ENCODE measurements at regions not wholly inside any gene's neighbourhood (a gene's known extent, or its start where the extent isn't known, plus 50 kb on each side); places are given as distances from the start of the nearest gene placed in this dataset.

- Histone ChIP-seq H3K4me2 (ENCODE audit: low read length) (no peak overlapping the region), H3K4me1 (ENCODE audit: insufficient read depth, low read length, severe bottlenecking) (no peaks in the 10 kb centered on the region), H2AFZ (ENCODE audit: low read length) (no peak overlapping the region), H3K27ac (ENCODE audit: low read depth, low read length, poor library complexity, severe bottlenecking) (no peak overlapping the region), H3K79me2 (ENCODE audit: insufficient read depth, low read length) (no peaks in the 10 kb centered on the region), H3K9ac (ENCODE audit: low read length) (no peak overlapping the region), H3K4me3 (ENCODE audit: low read depth, low read length, poor library complexity, severe bottlenecking) (no peak overlapping the region), H3K9me3 (ENCODE audit: low read length) (no peaks in the 10 kb centered on the region), H3K27me3 (ENCODE audit: insufficient read depth, low read length) (no peaks in the 10 kb centered on the region), H3K9me2 (ENCODE audit: low read depth, low read length) (no peaks in the 10 kb centered on the region), H3K36me3 (ENCODE audit: insufficient read depth, low read length) (no peaks in the 10 kb centered on the region), H3F3A (ENCODE audit: insufficient read depth, low read length) (no peaks in the 10 kb centered on the region), H4K20me1 (ENCODE audit: insufficient read depth, low read length) (no peaks in the 10 kb centered on the region)
- no peak for TF ChIP-seq CTCF (IDR thresholded peaks at IDR 0.05; ENCODE audit: low read length)
- no peak for TF ChIP-seq EZH2 (IDR thresholded peaks at IDR 0.05; ENCODE audit: borderline replicate concordance, low read length)
These were observed 487.6 kb upstream of the ZMIZ1 start for GRCh38 chr10:78581133-78581694.

GRCh38 chr10:78582540-78582939 lies 486.2 kb upstream of the ZMIZ1 start:
- H3K79me2 ChIP-seq (ENCODE audit: insufficient read depth, low read length): no peaks in the 10 kb centered on the region
- H3K4me2 ChIP-seq (ENCODE audit: low read length): no peak overlapping the region
- H4K20me1 ChIP-seq (ENCODE audit: insufficient read depth, low read length): no peaks in the 10 kb centered on the region
- no peaks in the 10 kb centered on the region for H3K9me2 ChIP-seq (ENCODE audit: low read depth, low read length)
- no peaks in the 10 kb centered on the region for H3K36me3 ChIP-seq (ENCODE audit: insufficient read depth, low read length)
- H2AFZ ChIP-seq (ENCODE audit: low read length): no peak overlapping the region
- H3K9ac ChIP-seq (ENCODE audit: low read length): no peak overlapping the region
- TF ChIP-seq CTCF (IDR thresholded peaks at IDR 0.05; ENCODE audit: low read length) (no peak), EZH2 (IDR thresholded peaks at IDR 0.05; ENCODE audit: borderline replicate concordance, low read length) (no peak)
- H3K9me3 ChIP-seq (ENCODE audit: low read length): no peaks in the 10 kb centered on the region
- no peaks in the 10 kb centered on the region for H3K27me3 ChIP-seq (ENCODE audit: insufficient read depth, low read length)
- no peaks in the 10 kb centered on the region for H3K4me1 ChIP-seq (ENCODE audit: insufficient read depth, low read length, severe bottlenecking)
- H3K27ac ChIP-seq (ENCODE audit: low read depth, low read length, poor library complexity, severe bottlenecking): no peak overlapping the region
- H3F3A ChIP-seq (ENCODE audit: insufficient read depth, low read length): no peaks in the 10 kb centered on the region
- no peak overlapping the region for H3K4me3 ChIP-seq (ENCODE audit: low read depth, low read length, poor library complexity, severe bottlenecking)

GRCh38 chr10:78584266-78584665 lies 484.5 kb upstream of the ZMIZ1 start:
- Histone ChIP-seq H2AFZ (ENCODE audit: low read length) (no peak overlapping the region), H3K9me3 (ENCODE audit: low read length) (no peaks in the 10 kb centered on the region), H3K9ac (ENCODE audit: low read length) (no peak overlapping the region), H3K4me1 (ENCODE audit: insufficient read depth, low read length, severe bottlenecking) (no peaks in the 10 kb centered on the region), H3K4me3 (ENCODE audit: low read depth, low read length, poor library complexity, severe bottlenecking) (no peak overlapping the region), H3K27ac (ENCODE audit: low read depth, low read length, poor library complexity, severe bottlenecking) (no peak overlapping the region), H3K4me2 (ENCODE audit: low read length) (no peak overlapping the region), H3F3A (ENCODE audit: insufficient read depth, low read length) (no peaks in the 10 kb centered on the region), H3K27me3 (ENCODE audit: insufficient read depth, low read length) (no peaks in the 10 kb centered on the region), H3K79me2 (ENCODE audit: insufficient read depth, low read length) (no peaks in the 10 kb centered on the region), H3K9me2 (ENCODE audit: low read depth, low read length) (no peaks in the 10 kb centered on the region), H4K20me1 (ENCODE audit: insufficient read depth, low read length) (no peaks in the 10 kb centered on the region), H3K36me3 (ENCODE audit: insufficient read depth, low read length) (no peaks in the 10 kb centered on the region)
- TF ChIP-seq CTCF (IDR thresholded peaks at IDR 0.05; ENCODE audit: low read length) (no peak), EZH2 (IDR thresholded peaks at IDR 0.05; ENCODE audit: borderline replicate concordance, low read length) (no peak)
